Ramos (cell line): ENCODE measurements at regions not wholly inside any gene's neighbourhood (a gene's known extent, or its start where the extent isn't known, plus 50 kb on each side); places are given as distances from the start of the nearest gene placed in this dataset.

Experiments
- in situ Hi-C: fragments of 300-500 bp; cut with MboI; formaldehyde crosslinking; loops from one replicate; pipeline ENCODE4 v1.14.3; 2022; ENCODE audit warnings: low sequenced_read_pairs; ENCODE audit not compliant: unreplicated experiment

- in situ Hi-C loops: no loop called here
Observed at GRCh38 chr7:25646726-25647413, 418.6 kb upstream of the NPVF start.

- in situ Hi-C loops: no loop called here
Observed at GRCh38 chr7:25647872-25648271, 419.6 kb upstream of the NPVF start.

GRCh38 chr7:25652366-25652765 lies 424.1 kb upstream of the NPVF start:
- in situ Hi-C loops: no loop called here

GRCh38 chr7:25653384-25653783 lies 425.1 kb upstream of the NPVF start:
- in situ Hi-C loops: no loop called here

GRCh38 chr7:25656071-25656470 lies 427.8 kb upstream of the NPVF start:
- in situ Hi-C loops: no loop called here

- in situ Hi-C loops: no loop called here
Observed at GRCh38 chr7:25656581-25657026, 428.3 kb upstream of the NPVF start.

- in situ Hi-C loops: no loop called here
Observed at GRCh38 chr7:25658375-25658774, 430.1 kb upstream of the NPVF start.

- in situ Hi-C loops: no loop called here
Observed at GRCh38 chr7:25659841-25660240, 431.6 kb upstream of the NPVF start.

- in situ Hi-C loops: no loop called here
Observed at GRCh38 chr7:25662841-25663800, 434.8 kb upstream of the NPVF start.

- in situ Hi-C loops: no loop called here
Observed at GRCh38 chr7:25663877-25664276, 435.6 kb upstream of the NPVF start.

GRCh38 chr7:25664593-25664992 lies 436.3 kb upstream of the NPVF start:
- in situ Hi-C loops: no loop called here

- in situ Hi-C loops: no loop called here
Observed at GRCh38 chr7:25665374-25665773, 437.1 kb upstream of the NPVF start.

- in situ Hi-C loops: no loop called here
Observed at GRCh38 chr7:25665903-25666670, 437.8 kb upstream of the NPVF start.

- in situ Hi-C loops: no loop called here
Observed at GRCh38 chr7:25666671-25667060, 438.4 kb upstream of the NPVF start.

- in situ Hi-C loops: no loop called here
Observed at GRCh38 chr7:25669281-25669781, 441.0 kb upstream of the NPVF start.

GRCh38 chr7:25669961-25670841 lies 441.9 kb upstream of the NPVF start:
- in situ Hi-C loops: no loop called here

GRCh38 chr7:25671111-25671510 lies 442.8 kb upstream of the NPVF start:
- in situ Hi-C loops: no loop called here

- in situ Hi-C loops: no loop called here
Observed at GRCh38 chr7:25672496-25672895, 444.2 kb upstream of the NPVF start.

GRCh38 chr7:25675789-25676474 lies 447.6 kb upstream of the NPVF start:
- in situ Hi-C loops: no loop called here
